GM12873 (cell line): ENCODE measurements at regions not wholly inside any gene's neighbourhood (a gene's known extent, or its start where the extent isn't known, plus 50 kb on each side); places are given as distances from the start of the nearest gene placed in this dataset.

ENCODE experiments used
- TF ChIP-seq, protein P1 (sequence below): IDR thresholded peaks from 2 replicates; pipeline ENCODE4 v1.5.1; 2012; ENCODE audit warnings: low read depth, mild to moderate bottlenecking, moderate library complexity, low read length, control low read depth; ENCODE audit not compliant: insufficient read depth; ENCODE audit errors: missing control alignments

DNA sequence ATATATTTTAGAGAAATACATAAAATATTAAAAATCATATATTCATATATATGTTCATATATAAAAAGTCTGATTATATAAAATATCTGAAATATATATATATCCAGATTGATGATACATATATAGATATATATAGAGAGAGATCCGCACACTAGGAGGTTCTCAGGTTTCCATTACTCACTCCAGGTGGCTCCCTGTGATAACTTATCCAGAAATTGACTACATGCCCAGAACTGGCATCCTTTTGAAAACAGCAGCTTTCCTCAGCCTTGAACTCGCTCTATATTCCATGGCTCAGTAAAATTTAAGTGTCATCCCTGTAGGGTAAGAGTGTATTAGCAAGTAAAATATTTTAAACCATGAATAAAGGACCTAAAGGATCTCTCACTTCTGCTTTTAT lies 206.8 kb downstream of the TINAG start:
- TF ChIP-seq, protein P1, sequence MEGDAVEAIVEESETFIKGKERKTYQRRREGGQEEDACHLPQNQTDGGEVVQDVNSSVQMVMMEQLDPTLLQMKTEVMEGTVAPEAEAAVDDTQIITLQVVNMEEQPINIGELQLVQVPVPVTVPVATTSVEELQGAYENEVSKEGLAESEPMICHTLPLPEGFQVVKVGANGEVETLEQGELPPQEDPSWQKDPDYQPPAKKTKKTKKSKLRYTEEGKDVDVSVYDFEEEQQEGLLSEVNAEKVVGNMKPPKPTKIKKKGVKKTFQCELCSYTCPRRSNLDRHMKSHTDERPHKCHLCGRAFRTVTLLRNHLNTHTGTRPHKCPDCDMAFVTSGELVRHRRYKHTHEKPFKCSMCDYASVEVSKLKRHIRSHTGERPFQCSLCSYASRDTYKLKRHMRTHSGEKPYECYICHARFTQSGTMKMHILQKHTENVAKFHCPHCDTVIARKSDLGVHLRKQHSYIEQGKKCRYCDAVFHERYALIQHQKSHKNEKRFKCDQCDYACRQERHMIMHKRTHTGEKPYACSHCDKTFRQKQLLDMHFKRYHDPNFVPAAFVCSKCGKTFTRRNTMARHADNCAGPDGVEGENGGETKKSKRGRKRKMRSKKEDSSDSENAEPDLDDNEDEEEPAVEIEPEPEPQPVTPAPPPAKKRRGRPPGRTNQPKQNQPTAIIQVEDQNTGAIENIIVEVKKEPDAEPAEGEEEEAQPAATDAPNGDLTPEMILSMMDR = no peak

- TF ChIP-seq, protein P1 = no peak
Measured at GRCh38 chr6:54515713-54516112, 207.5 kb downstream of the TINAG start.

DNA sequence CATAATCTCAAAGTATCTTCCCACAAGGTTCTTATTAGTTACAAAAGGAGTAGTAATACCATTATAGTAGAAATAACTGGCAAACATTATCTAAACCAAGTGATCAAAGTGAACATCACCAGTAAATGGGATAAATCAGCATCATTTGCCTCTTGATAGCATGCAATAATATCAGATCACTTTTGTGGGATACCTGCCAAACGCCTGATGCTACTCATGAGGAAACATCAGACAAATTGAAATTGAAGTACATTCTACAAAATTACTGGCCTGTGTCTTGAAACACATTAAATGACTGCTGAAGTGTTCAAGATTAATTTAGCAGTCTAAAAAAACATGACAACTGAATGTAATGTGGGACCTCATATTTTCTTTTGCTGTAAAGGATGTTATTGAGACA lies 208.1 kb downstream of the TINAG start:
- TF ChIP-seq, protein P1 = no peak

- TF ChIP-seq, protein P1 = no peak
Measured at GRCh38 chr6:54519161-54519560, 210.9 kb downstream of the TINAG start.

GRCh38 chr6:54525731-54526130 lies 217.5 kb downstream of the TINAG start:
- TF ChIP-seq, protein P1 = no peak

DNA sequence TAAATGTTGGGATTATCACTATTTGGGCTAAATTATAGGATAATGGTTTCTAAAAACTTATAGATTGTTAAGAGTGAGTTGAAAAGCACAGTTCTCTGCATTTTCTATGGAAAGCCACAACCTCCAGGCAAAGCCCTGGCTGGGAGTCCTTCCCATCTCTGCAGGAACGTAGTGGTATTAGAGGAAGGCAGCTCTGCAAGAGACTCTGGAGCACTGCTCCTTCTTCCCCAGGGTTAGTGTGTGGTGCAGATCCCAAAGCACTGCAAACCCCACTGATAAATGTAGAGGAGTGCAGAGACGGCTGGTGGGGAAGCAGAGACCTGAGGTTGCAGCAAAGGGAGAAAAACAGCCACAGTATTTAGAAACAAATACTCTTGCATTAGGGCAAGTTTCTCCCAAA lies 225.3 kb downstream of the TINAG start:
- TF ChIP-seq, protein P1 = no peak

- TF ChIP-seq, protein P1 = no peak
Measured at GRCh38 chr6:54535568-54535967, 227.3 kb downstream of the TINAG start.
